ENCODE measurements at regions not wholly inside any gene's neighbourhood (a gene's known extent, or its start where the extent isn't known, plus 50 kb on each side); places are given as distances from the start of the nearest gene placed in this dataset.
"Not testable (repeated sequence)": the region's sequence is repeated elsewhere in the genome, so short reads cannot be mapped to it uniquely, and the experiment has no call there.

GRCh38 chr2:10225291-10226037, 77.2 kb upstream of the HPCAL1 start:
- no peak for DNase-seq

GRCh38 chr2:10226038-10226724, 76.5 kb upstream of the HPCAL1 start:
- no peak for DNase-seq

- DNase-seq: no peak
Observed at GRCh38 chr2:10228611-10229365, 73.9 kb upstream of the HPCAL1 start.

GRCh38 chr2:10229462-10230099, 73.1 kb upstream of the HPCAL1 start:
- no peak for DNase-seq

- DNase-seq: no peak
Observed at GRCh38 chr2:10230499-10230898, 72.2 kb upstream of the HPCAL1 start.

- DNase-seq: not testable (repeated sequence)
Observed at GRCh38 chr2:10230921-10231320, 71.8 kb upstream of the HPCAL1 start.

- DNase-seq: no peak
Observed at GRCh38 chr2:10231551-10232085, 71.1 kb upstream of the HPCAL1 start.

- no peak for DNase-seq
Observed at GRCh38 chr2:10232096-10232815, 70.4 kb upstream of the HPCAL1 start.

GRCh38 chr2:10233131-10234012, 69.3 kb upstream of the HPCAL1 start:
- DNase-seq: no peak

GRCh38 chr2:10234013-10234306, 68.7 kb upstream of the HPCAL1 start:
- DNase-seq: no peak

- no peak for DNase-seq
Observed at GRCh38 chr2:10234409-10235094, 68.2 kb upstream of the HPCAL1 start.

GRCh38 chr2:10235099-10235908, 67.4 kb upstream of the HPCAL1 start:
- no peak for DNase-seq

GRCh38 chr2:10235909-10236550, 66.7 kb upstream of the HPCAL1 start:
- no peak for DNase-seq

GRCh38 chr2:10236571-10237391, 65.9 kb upstream of the HPCAL1 start:
- no peak for DNase-seq

GRCh38 chr2:10237392-10238321, 65.0 kb upstream of the HPCAL1 start:
- no peak for DNase-seq

GRCh38 chr2:10238396-10238795, 64.3 kb upstream of the HPCAL1 start:
- DNase-seq: no peak

- DNase-seq: no peak
Observed at GRCh38 chr2:10238991-10239485, 63.7 kb upstream of the HPCAL1 start.

Data from inflammatory macrophage treated with lipopolysaccharide for 1 hour (primary cell).